ENCODE measurements at regions not wholly inside any gene's neighbourhood (a gene's known extent, or its start where the extent isn't known, plus 50 kb on each side); places are given as distances from the start of the nearest gene placed in this dataset.
A peak's percentile ranks its signal among the peaks of the same experiment; 100 is the strongest.

- H3K4me1 ChIP-seq: no peaks in the 10 kb centered on the region
- H3K27me3 ChIP-seq: no peaks in the 10 kb centered on the region
- H3K36me3 ChIP-seq: no peaks in the 10 kb centered on the region
- no peak for DNase-seq (ENCODE audit: low spot score in 2 of 2)
- intact Hi-C loops (cut with DNase I; ENCODE audit: low total_unique reads): no loop called here
- TF ChIP-seq POLR2A (IDR thresholded peaks at IDR 0.05) (no peak), CTCF (IDR thresholded peaks at IDR 0.05) (no peak), POLR2AphosphoS5 (IDR thresholded peaks at IDR 0.05) (no peak)
- no peak overlapping the region for H3K4me3 ChIP-seq
- H3K9me3 ChIP-seq: no peaks in the 10 kb centered on the region
- H3K27ac ChIP-seq: no peak overlapping the region
Measured at GRCh38 chr4:64174247-64174882, 234.9 kb downstream of the TECRL start.

DNA sequence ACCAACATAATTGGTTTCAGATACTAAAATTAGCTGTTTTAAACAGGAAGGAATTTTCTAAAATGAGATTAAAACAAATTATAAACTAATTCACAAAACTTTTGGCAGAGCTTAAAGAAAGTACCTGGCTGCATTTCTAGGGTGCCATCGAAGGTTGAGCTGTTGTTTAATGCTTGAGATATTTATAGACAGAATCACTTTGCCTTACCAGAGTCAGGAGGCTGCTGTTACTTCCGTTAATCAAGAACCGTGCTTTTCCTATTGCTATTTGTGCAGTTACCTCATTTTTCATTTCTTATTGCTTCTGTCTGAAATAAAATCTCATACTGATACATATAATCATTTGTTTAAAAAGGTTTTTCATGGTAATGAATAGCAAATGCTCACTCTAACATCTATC is 242.9 kb downstream of the TECRL start:
- Histone ChIP-seq H3K4me3 (no peak overlapping the region), H3K27ac (no peak overlapping the region), H3K9me3 (no peaks in the 10 kb centered on the region), H3K27me3 (no peaks in the 10 kb centered on the region), H3K36me3 (no peaks in the 10 kb centered on the region), H3K4me1 (no peaks in the 10 kb centered on the region)
- TF ChIP-seq CTCF (IDR thresholded peaks at IDR 0.05) (no peak), POLR2AphosphoS5 (IDR thresholded peaks at IDR 0.05) (no peak), POLR2A (IDR thresholded peaks at IDR 0.05) (no peak)
- DNase-seq (ENCODE audit: low spot score in 2 of 2): no peak
- intact Hi-C loops (cut with DNase I; ENCODE audit: low total_unique reads): no loop called here

DNA sequence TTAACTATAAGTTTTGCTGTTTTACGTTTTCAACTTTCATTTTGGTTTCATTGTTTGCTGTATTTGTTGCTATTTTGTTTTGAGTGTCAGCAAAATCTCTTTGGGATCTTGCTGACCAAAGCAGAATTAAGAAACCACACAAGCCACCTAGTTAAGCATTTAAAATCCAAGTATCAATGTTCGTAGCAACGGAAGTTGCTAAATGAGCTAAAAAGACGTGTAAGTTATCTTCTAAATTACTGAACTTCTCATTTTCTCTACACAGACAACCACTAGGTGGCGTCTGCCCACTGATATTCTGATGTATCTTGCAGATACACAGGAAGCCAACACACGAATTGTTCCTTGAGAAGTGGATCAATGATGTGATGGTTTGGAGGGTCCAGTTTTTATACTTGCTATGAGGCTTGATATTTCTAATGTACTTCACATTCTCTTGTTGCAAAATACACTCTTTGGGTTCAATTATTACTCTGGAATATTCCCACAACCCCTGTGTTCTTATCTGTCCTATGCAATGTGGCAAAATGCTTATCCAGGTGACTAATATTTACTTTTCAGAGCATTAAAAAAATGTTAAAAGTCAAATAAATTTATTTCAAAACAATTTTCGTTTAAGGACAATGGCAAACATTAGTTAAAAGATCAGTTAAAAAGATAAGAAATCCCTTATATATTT is 250.5 kb downstream of the TECRL start:
- intact Hi-C loops (cut with DNase I; ENCODE audit: low total_unique reads): no loop called here
- Histone ChIP-seq H3K4me3 (peak overlapping the region in 1 of 3 donors; percentile 40), H3K4me1 (no peaks in the 10 kb centered on the region), H3K36me3 (no peaks in the 10 kb centered on the region), H3K9me3 (no peaks in the 10 kb centered on the region), H3K27ac (no peak overlapping the region), H3K27me3 (no peaks in the 10 kb centered on the region)
- no peak for DNase-seq (ENCODE audit: low spot score in 2 of 2)
- TF ChIP-seq POLR2AphosphoS5 (IDR thresholded peaks at IDR 0.05) (no peak), CTCF (IDR thresholded peaks at IDR 0.05) (peak in 2 of 3 donors; percentile 56 to 59)

DNA sequence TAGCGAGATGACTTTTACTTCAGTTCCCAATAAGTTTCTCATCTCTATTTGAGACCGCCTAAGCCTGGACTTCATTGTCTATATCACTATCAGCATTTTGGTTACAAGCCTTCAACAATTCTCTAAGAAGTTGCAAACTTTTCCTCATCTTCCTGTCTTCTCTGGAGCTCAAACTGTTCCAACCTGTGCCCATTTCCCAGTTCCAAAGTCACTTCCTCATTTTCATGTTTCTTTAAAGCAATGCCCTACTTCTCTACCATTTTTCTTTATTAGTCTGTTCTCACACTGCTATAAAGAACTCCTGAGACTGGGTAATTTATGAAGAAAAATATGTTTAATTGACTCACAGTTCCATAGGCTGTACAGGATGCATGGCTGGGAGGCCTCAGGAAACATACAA is 251.9 kb downstream of the TECRL start:
- no peaks in the 10 kb centered on the region for H3K27me3 ChIP-seq
- H3K4me3 ChIP-seq: no peak overlapping the region
- no peaks in the 10 kb centered on the region for H3K4me1 ChIP-seq
- no peak overlapping the region for H3K27ac ChIP-seq
- H3K9me3 ChIP-seq: no peaks in the 10 kb centered on the region
- H3K36me3 ChIP-seq: no peaks in the 10 kb centered on the region
- no peak for TF ChIP-seq CTCF (IDR thresholded peaks at IDR 0.05)
- no peak for TF ChIP-seq POLR2A (IDR thresholded peaks at IDR 0.05)
- no peak for TF ChIP-seq POLR2AphosphoS5 (IDR thresholded peaks at IDR 0.05)
- intact Hi-C loops (cut with DNase I; ENCODE audit: low total_unique reads): no loop called here
- no peak for DNase-seq (ENCODE audit: low spot score in 2 of 2)

GRCh38 chr4:64156253-64156652 is 253.0 kb downstream of the TECRL start:
- Histone ChIP-seq H3K4me1 (no peaks in the 10 kb centered on the region), H3K4me3 (no peak overlapping the region), H3K27ac (no peak overlapping the region), H3K9me3 (no peaks in the 10 kb centered on the region), H3K36me3 (no peaks in the 10 kb centered on the region), H3K27me3 (no peaks in the 10 kb centered on the region)
- DNase-seq (ENCODE audit: low spot score in 2 of 2): no peak
- intact Hi-C loops (cut with DNase I; ENCODE audit: low total_unique reads): no loop called here
- TF ChIP-seq POLR2AphosphoS5 (IDR thresholded peaks at IDR 0.05) (no peak), POLR2A (IDR thresholded peaks at IDR 0.05) (no peak), CTCF (IDR thresholded peaks at IDR 0.05) (no peak)
